ENCODE measurements at regions not wholly inside any gene's neighbourhood (a gene's known extent, or its start where the extent isn't known, plus 50 kb on each side); places are given as distances from the start of the nearest gene placed in this dataset.

- Histone ChIP-seq H3K4me1 (no peaks in the 10 kb centered on the region), H3K27ac (no peak overlapping the region), H3K4me3 (no peak overlapping the region), H3K27me3 (no peaks in the 10 kb centered on the region), H3K36me3 (no peaks in the 10 kb centered on the region), H3K9me3 (no peaks in the 10 kb centered on the region)
- TF ChIP-seq POLR2A (IDR thresholded peaks at IDR 0.05) = no peak
- intact Hi-C loops (cut with DNase I; ENCODE audit: low total_unique reads) (no loop called here), in situ Hi-C loops (cut with MboI; ENCODE audit: low sequenced_read_pairs in 4 of 4) (no loop called here)
- ATAC-seq = no peak
- no peak for DNase-seq
These were observed 74.1 kb downstream of the BOD1L2 start for GRCh38 chr18:57220930-57221483.

GRCh38 chr18:57223144-57223870, 76.4 kb downstream of the BOD1L2 start:
- DNase-seq (no peak), ATAC-seq (no peak)
- no peak overlapping the region for H3K4me3 ChIP-seq
- no peak overlapping the region for H3K27ac ChIP-seq
- no peaks in the 10 kb centered on the region for H3K4me1 ChIP-seq
- TF ChIP-seq POLR2A (IDR thresholded peaks at IDR 0.05) (no peak), CTCF (IDR thresholded peaks at IDR 0.05 in 4 of 5, conservative IDR thresholded peaks at IDR 0.05 in 1 of 5) (no peak)
- no peaks in the 10 kb centered on the region for H3K27me3 ChIP-seq
- in situ Hi-C loops (cut with MboI; ENCODE audit: low sequenced_read_pairs in 4 of 4) (no loop called here), intact Hi-C loops (cut with DNase I; ENCODE audit: low total_unique reads) (no loop called here)
- H3K9me3 ChIP-seq = no peaks in the 10 kb centered on the region
- H3K36me3 ChIP-seq = no peaks in the 10 kb centered on the region

GRCh38 chr18:57230861-57231585, 84.1 kb downstream of the BOD1L2 start:
- ATAC-seq (no peak), DNase-seq (no peak)
- TF ChIP-seq CTCF (IDR thresholded peaks at IDR 0.05 in 4 of 5, conservative IDR thresholded peaks at IDR 0.05 in 1 of 5) (no peak), POLR2A (IDR thresholded peaks at IDR 0.05) (no peak)
- H3K4me1 ChIP-seq = no peaks in the 10 kb centered on the region
- no peaks in the 10 kb centered on the region for H3K9me3 ChIP-seq
- no peak overlapping the region for H3K27ac ChIP-seq
- intact Hi-C loops (cut with DNase I; ENCODE audit: low total_unique reads) (no loop called here), in situ Hi-C loops (cut with MboI; ENCODE audit: low sequenced_read_pairs in 4 of 4) (no loop called here)
- H3K4me3 ChIP-seq = no peak overlapping the region
- H3K27me3 ChIP-seq = no peaks in the 10 kb centered on the region
- no peaks in the 10 kb centered on the region for H3K36me3 ChIP-seq

- in situ Hi-C loops (cut with MboI; ENCODE audit: low sequenced_read_pairs in 4 of 4) = no loop called here
- H3K4me1 ChIP-seq = no peaks in the 10 kb centered on the region
- no peak for ATAC-seq
These were observed 85.0 kb downstream of the BOD1L2 start for GRCh38 chr18:57231864-57232263.

More at GRCh38 chr18:57231864-57232263, 85.0 kb downstream of the BOD1L2 start:
- H3K27ac ChIP-seq = no peak overlapping the region
- no peak for DNase-seq
- H3K9me3 ChIP-seq = no peaks in the 10 kb centered on the region
- H3K36me3 ChIP-seq = no peaks in the 10 kb centered on the region
- no peak overlapping the region for H3K4me3 ChIP-seq
- TF ChIP-seq POLR2A (IDR thresholded peaks at IDR 0.05) (no peak), CTCF (IDR thresholded peaks at IDR 0.05 in 4 of 5, conservative IDR thresholded peaks at IDR 0.05 in 1 of 5) (no peak)
- intact Hi-C loops (cut with DNase I; ENCODE audit: low total_unique reads) = no loop called here
- no peaks in the 10 kb centered on the region for H3K27me3 ChIP-seq

Measured in gastrocnemius medialis (tissue), 4 donors.